H1 (cell line): ENCODE measurements at regions not wholly inside any gene's neighbourhood (a gene's known extent, or its start where the extent isn't known, plus 50 kb on each side); places are given as distances from the start of the nearest gene placed in this dataset.
"Not testable (repeated sequence)": the region's sequence is repeated elsewhere in the genome, so short reads cannot be mapped to it uniquely, and the experiment has no call there.

Source experiments
- CTCF ChIA-PET: fragments of 300-600 bp; sonication (Branson Sonifier 250); formaldehyde crosslinking; loops from one replicate; lab custom pipeline; 2021; ENCODE audit not compliant: partially characterized antibody; lab: Charles Lee
- POLR2A ChIA-PET: fragments of 300-600 bp; sonication (Branson Sonifier 250); formaldehyde crosslinking; loops from one replicate; lab custom pipeline; 2021; ENCODE audit warnings: inconsistent platforms; ENCODE audit not compliant: partially characterized antibody; lab: Charles Lee
- DNase-seq, 2 experiments: peaks; one replicate each; pipeline versions ENCODE4 v3.0.0 to v3.0.0-alpha.2; 2010 to 2022; ENCODE audit warnings: low spot score in 2 of 2, low read depth in 1 of 2, mixed read lengths in 1 of 2
- FAIRE-seq: peaks from 2 replicates; lab custom pipeline; 2011; peaks lifted over from hg19 to GRCh38; lab: Jason Lieb, UNC
- H2AFZ ChIP-seq: 2 replicates; pipeline ENCODE4 v1.8.1; 2012; ENCODE audit warnings: low read length, inconsistent platforms
- H2AK5ac ChIP-seq: 2 replicates; pipeline ENCODE4 v1.6.1; 2013; ENCODE audit warnings: low read depth, low read length
- H2BK120ac ChIP-seq: replicated peaks from 2 replicates; pipeline ENCODE3; 2013; ENCODE audit warnings: low read depth, low read length, inconsistent platforms
- H2BK12ac ChIP-seq: 2 replicates; pipeline ENCODE4 v1.6.1; 2013; ENCODE audit warnings: low read depth, low read length
- H2BK15ac ChIP-seq: 2 replicates; pipeline ENCODE4 v1.6.1; 2013; ENCODE audit warnings: low read length
- H2BK20ac ChIP-seq: 2 replicates; pipeline ENCODE4 v1.6.1; 2013; ENCODE audit warnings: low read length
- H2BK5ac ChIP-seq: 2 replicates; pipeline ENCODE4 v1.6.1; 2013; ENCODE audit warnings: low read depth, low read length
- H3K14ac ChIP-seq: 2 replicates; pipeline ENCODE4 v1.6.1; 2013; ENCODE audit warnings: inconsistent platforms; ENCODE audit not compliant: insufficient read length
- H3K18ac ChIP-seq: 2 replicates; pipeline ENCODE4 v1.6.1; 2013; ENCODE audit warnings: low read length; ENCODE audit errors: extremely low read depth
- H3K23ac ChIP-seq: 2 replicates; pipeline ENCODE4 v1.6.1; 2013; ENCODE audit warnings: inconsistent platforms; ENCODE audit not compliant: insufficient read length
- H3K23me2 ChIP-seq: 2 replicates; pipeline ENCODE4 v1.6.1; 2013; ENCODE audit warnings: low read depth, low read length
- H3K27ac ChIP-seq: 2 replicates; pipeline ENCODE4 v1.6.1; 2011; ENCODE audit warnings: low read depth, low read length, inconsistent platforms
- H3K27me3 ChIP-seq, 4 experiments: replicated peaks in 1 of 4; 1 replicate in 1 of 4; 2 replicates in 3 of 4; pipeline versions ENCODE4 v1.6.1 to v1.8.1; 2011 to 2013; ENCODE audit warnings: low read length in 3 of 4, mild to moderate bottlenecking in 3 of 4, inconsistent platforms in 2 of 4, mixed read lengths in 2 of 4, moderate library complexity in 1 of 4; ENCODE audit not compliant: control insufficient read depth in 3 of 4, insufficient read depth in 3 of 4; ENCODE audit errors: extremely low read depth in 1 of 4
- H3K36me3 ChIP-seq, 4 experiments: 2 replicates each; pipeline versions ENCODE4 v1.6.1 to v1.8.1; 2011 to 2013; ENCODE audit warnings: mild to moderate bottlenecking in 4 of 4, low read length in 3 of 4, moderate library complexity in 2 of 4, control low read depth in 1 of 4, inconsistent platforms in 1 of 4; ENCODE audit not compliant: insufficient read depth in 4 of 4, control insufficient read depth in 2 of 4
- H3K4ac ChIP-seq: replicated peaks from 2 replicates; pipeline ENCODE3; 2013; ENCODE audit warnings: low read length, low read depth, mixed read lengths, inconsistent platforms; ENCODE audit not compliant: insufficient read length
- H3K4me1 ChIP-seq, 4 experiments: replicated peaks in 1 of 4; 1 replicate in 1 of 4; 2 replicates in 3 of 4; pipeline versions ENCODE4 v1.6.1 to v1.8.1; 2011 to 2013; ENCODE audit warnings: low read length in 3 of 4, inconsistent platforms in 2 of 4, mixed read lengths in 1 of 4; ENCODE audit not compliant: insufficient read depth in 4 of 4, control insufficient read depth in 3 of 4
- H3K4me2 ChIP-seq, 2 experiments: 2 replicates each; pipeline versions ENCODE4 v1.6.1 to v1.8.1; 2011 to 2013; ENCODE audit warnings: low read depth in 2 of 2, low read length in 2 of 2, control low read depth in 1 of 2, inconsistent platforms in 1 of 2, mild to moderate bottlenecking in 1 of 2; ENCODE audit not compliant: insufficient read depth in 1 of 2
- H3K4me3 ChIP-seq, 4 experiments: fragments of 200-600, 300-600 bp in 1 of 4; sonication (generic), shearing (Covaris generic), sonication (Bioruptor Twin) in 1 of 4; 2 replicates each; pipeline versions ENCODE4 v1.5.1 to v1.8.1; 2011 to 2016; ENCODE audit warnings: low read length in 4 of 4, low read depth in 3 of 4, control low read depth in 2 of 4, inconsistent platforms in 2 of 4, mild to moderate bottlenecking in 2 of 4, mixed read lengths in 1 of 4, moderate library complexity in 1 of 4; ENCODE audit not compliant: insufficient read depth in 2 of 4; ENCODE audit errors: extremely low read depth in 1 of 4
- H3K56ac ChIP-seq: replicated peaks from 2 replicates; pipeline ENCODE3; 2013; ENCODE audit warnings: low read depth, mild to moderate bottlenecking, mixed read lengths, low read length, inconsistent platforms; ENCODE audit not compliant: insufficient read length
- H3K79me1 ChIP-seq: 2 replicates; pipeline ENCODE4 v1.6.1; 2013; ENCODE audit warnings: low read depth, low read length, control low read depth
- H3K79me2 ChIP-seq, 2 experiments: 2 replicates each; pipeline versions ENCODE4 v1.6.1 to v1.8.1; 2012 to 2013; ENCODE audit warnings: low read length in 2 of 2, mild to moderate bottlenecking in 2 of 2, inconsistent platforms in 1 of 2; ENCODE audit not compliant: insufficient read depth in 2 of 2, control insufficient read depth in 1 of 2
- H3K9ac ChIP-seq, 4 experiments: replicated peaks in 1 of 4; 1 replicate in 1 of 4; 2 replicates in 3 of 4; pipeline versions ENCODE4 v1.6.1 to v1.8.1; 2011 to 2013; ENCODE audit warnings: low read depth in 3 of 4, low read length in 3 of 4, control low read depth in 2 of 4, mild to moderate bottlenecking in 2 of 4, moderate library complexity in 2 of 4, inconsistent platforms in 1 of 4; ENCODE audit errors: extremely low read depth in 1 of 4
- H3K9me3 ChIP-seq, 2 experiments: 2 replicates each; pipeline versions ENCODE4 v1.6.1 to v1.8.1; 2012 to 2013; ENCODE audit warnings: mild to moderate bottlenecking in 2 of 2, moderate library complexity in 2 of 2, control low read depth in 1 of 2, inconsistent platforms in 1 of 2, low read depth in 1 of 2, low read length in 1 of 2, mixed read lengths in 1 of 2; ENCODE audit not compliant: insufficient read depth in 2 of 2
- H4K20me1 ChIP-seq, 2 experiments: replicated peaks in 1 of 2; 2 replicates each; pipeline versions ENCODE3 to v1.8.1; 2011 to 2013; ENCODE audit warnings: inconsistent platforms in 2 of 2, low read length in 2 of 2, mild to moderate bottlenecking in 1 of 2; ENCODE audit not compliant: insufficient read depth in 2 of 2, control insufficient read depth in 1 of 2
- H4K5ac ChIP-seq: 2 replicates; pipeline ENCODE4 v1.6.1; 2013; ENCODE audit warnings: low read length, low read depth, mixed read lengths, inconsistent platforms; ENCODE audit not compliant: insufficient read length
- H4K8ac ChIP-seq: 2 replicates; pipeline ENCODE4 v1.8.0; 2013; ENCODE audit warnings: mild to moderate bottlenecking, moderate library complexity, low read length, inconsistent platforms; ENCODE audit not compliant: insufficient read depth; ENCODE audit errors: extremely low read depth
- H4K91ac ChIP-seq: replicated peaks from 2 replicates; pipeline ENCODE3; 2013; ENCODE audit warnings: low read length, mixed read lengths, inconsistent platforms; ENCODE audit not compliant: insufficient read length
- WGBS, 2 experiments: shearing (Covaris generic) in 1 of 2; methylation state at CpG; one replicate each; pipeline versions ENCODE4 v1.1.6 to v1.1.7; 2013 to 2015; ENCODE audit warnings: low lambda C conversion rate in 2 of 2, mixed read lengths in 2 of 2, inconsistent platforms in 1 of 2, low coverage in 1 of 2, missing lambda C conversion rate in 1 of 2; ENCODE audit not compliant: insufficient replicate concordance in 2 of 2, insufficient coverage in 1 of 2, insufficient read length in 1 of 2; ENCODE audit errors: extremely low coverage in 1 of 2, missing lambda C conversion rate in 1 of 2; 5-methylcytosine and 5-hydroxymethylcytosine counted together

- H3K27me3 ChIP-seq, POLR2A ChIA-PET, H3K9me3 ChIP-seq, H3K4me1 ChIP-seq, H3K79me2 ChIP-seq, H4K8ac ChIP-seq, H3K4me3 ChIP-seq, FAIRE-seq, H3K4me2 ChIP-seq, H4K91ac ChIP-seq, H2BK15ac ChIP-seq, H3K56ac ChIP-seq, H3K4ac ChIP-seq, H3K23ac ChIP-seq, H2BK20ac ChIP-seq, H2BK120ac ChIP-seq, H3K36me3 ChIP-seq, H2AFZ ChIP-seq, H2BK5ac ChIP-seq, H3K27ac ChIP-seq, H2BK12ac ChIP-seq, H4K20me1 ChIP-seq, H3K9ac ChIP-seq, H4K5ac ChIP-seq, H3K18ac ChIP-seq, DNase-seq, H3K23me2 ChIP-seq, H3K14ac ChIP-seq, H3K79me1 ChIP-seq, H2AK5ac ChIP-seq: not testable (repeated sequence)
- 84% methylated on average over 7 of the region's 7 CpGs; no CpG with 5 or more reads in 1 of the 2 experiments for WGBS, 2 experiments
- CTCF ChIA-PET, result interaction anchor here (1.9 kb wide), 2 partner anchors 27 to 33 kb away, joined by 5 to 6 read pairs; no protein-coding TSS in a partner anchor
Observed at GRCh38 chr10:32177594-32177993, 121.4 kb upstream of the KIF5B start.
